HEK293 (cell line): ENCODE measurements at regions not wholly inside any gene's neighbourhood (a gene's known extent, or its start where the extent isn't known, plus 50 kb on each side); places are given as distances from the start of the nearest gene placed in this dataset.

Experiments
- HOXA7 ChIP-seq: sonication (generic); formaldehyde crosslinking; IDR thresholded peaks from 2 replicates; pipeline ENCODE4 v1.8.1; 2022; ENCODE audit warnings: missing genetic modification reagents, borderline replicate concordance
- HOXC10 ChIP-seq: sonication (generic); formaldehyde crosslinking; IDR thresholded peaks from 2 replicates; pipeline ENCODE4 v1.8.1; 2023; ENCODE audit warnings: mild to moderate bottlenecking, missing genetic modification reagents
- KLF1 ChIP-seq: fragments of 450-650 bp; formaldehyde crosslinking; IDR thresholded peaks from 2 replicates; pipeline ENCODE4 v1.5.1; 2016; ENCODE audit warnings: missing biosample characterization, missing genetic modification characterization
- KLF16 ChIP-seq: fragments of 450-650 bp; formaldehyde crosslinking; IDR thresholded peaks from 2 replicates; pipeline ENCODE4 v1.5.1; 2017; ENCODE audit warnings: missing biosample characterization, missing genetic modification characterization
- ZBTB10 ChIP-seq: fragments of 450-650 bp; formaldehyde crosslinking; IDR thresholded peaks from 2 replicates; pipeline ENCODE4 v1.5.1; 2016; ENCODE audit warnings: missing biosample characterization, missing genetic modification characterization
- ZNF391 ChIP-seq: fragments of 450-650 bp; formaldehyde crosslinking; IDR thresholded peaks from 2 replicates; pipeline ENCODE4 v1.5.1; 2016; ENCODE audit warnings: low read depth, missing biosample characterization, missing genetic modification characterization, borderline replicate concordance
- ZNF416 ChIP-seq: fragments of 450-650 bp; formaldehyde crosslinking; IDR thresholded peaks from 2 replicates; pipeline ENCODE4 v1.5.1; 2016; ENCODE audit warnings: missing biosample characterization, missing genetic modification characterization
- ZNF513 ChIP-seq: fragments of 450-650 bp; IDR thresholded peaks from 2 replicates; pipeline ENCODE4 v1.5.1; 2018; ENCODE audit warnings: missing biosample characterization, missing genetic modification characterization
- ZNF580 ChIP-seq: fragments of 450-650 bp; formaldehyde crosslinking; IDR thresholded peaks from 2 replicates; pipeline ENCODE4 v1.5.1; 2016; ENCODE audit warnings: missing biosample characterization, missing genetic modification characterization

GRCh38 chr21:31576428-31576827 lies 83.1 kb upstream of the SOD1 start:
- no peak for TF ChIP-seq ZNF416
- no peak for TF ChIP-seq HOXA7 (CRISPR knock-in tag)
- TF ChIP-seq KLF1 (tag by site-specific recombination) = no peak
- no peak for TF ChIP-seq ZNF580 (tag by site-specific recombination)
- no peak for TF ChIP-seq ZBTB10 (tag by site-specific recombination)
- TF ChIP-seq ZNF513 (tag by site-specific recombination) = no peak
- no peak for TF ChIP-seq KLF16 (tag by site-specific recombination)
- no peak for TF ChIP-seq ZNF391 (tag by site-specific recombination)
- no peak for TF ChIP-seq HOXC10
